Endometrial microvascular endothelial cells (primary cell): ENCODE measurements at regions not wholly inside any gene's neighbourhood (a gene's known extent, or its start where the extent isn't known, plus 50 kb on each side); places are given as distances from the start of the nearest gene placed in this dataset.

Experiments
- in situ Hi-C: cut with HindIII; loops from 2 replicates; pipeline ENCODE4 v1.10.0; 2017; ENCODE audit warnings: low sequenced_read_pairs, low pct_unique_long_range_greater_than_20kb; ENCODE audit errors: inconsistent ontology term

- in situ Hi-C loops = no loop called here
These were observed 156.7 kb upstream of the BET1 start for GRCh38 chr7:94160719-94161435.

GRCh38 chr7:94161476-94161875, 157.3 kb upstream of the BET1 start:
- in situ Hi-C loops = no loop called here

- in situ Hi-C loops = no loop called here
These were observed 165.5 kb upstream of the BET1 start for GRCh38 chr7:94169682-94170081.

- in situ Hi-C loops = no loop called here
These were observed 166.7 kb upstream of the BET1 start for GRCh38 chr7:94170836-94171235.

GRCh38 chr7:94173436-94173835, 169.3 kb upstream of the BET1 start:
- in situ Hi-C loops = no loop called here

- in situ Hi-C loops = no loop called here
These were observed 170.2 kb upstream of the BET1 start for GRCh38 chr7:94174375-94174774.

GRCh38 chr7:94174956-94175355, 170.8 kb upstream of the BET1 start:
- in situ Hi-C loops = loop anchor here (25.0 kb wide), 1 partner anchor 263 kb away; the partner anchor contains the start of genes GNG11 and GNGT1

- in situ Hi-C loops = loop anchor here (25.0 kb wide), 1 partner anchor 264 kb away; the partner anchor contains the start of genes GNG11 and GNGT1
These were observed 172.6 kb upstream of the BET1 start for GRCh38 chr7:94176694-94177200.

- in situ Hi-C loops = loop anchor here (25.0 kb wide), 1 partner anchor 265 kb away; the partner anchor contains the start of genes GNG11 and GNGT1
These were observed 173.3 kb upstream of the BET1 start for GRCh38 chr7:94177441-94177840.

- in situ Hi-C loops = loop anchor here (25.0 kb wide), 1 partner anchor 266 kb away; the partner anchor contains the start of genes GNG11 and GNGT1
These were observed 174.1 kb upstream of the BET1 start for GRCh38 chr7:94178230-94178629.

GRCh38 chr7:94179466-94179865, 175.3 kb upstream of the BET1 start:
- in situ Hi-C loops = loop anchor here (25.0 kb wide), 1 partner anchor 267 kb away; the partner anchor contains the start of genes GNG11 and GNGT1

- in situ Hi-C loops = loop anchor here (25.0 kb wide), 1 partner anchor 270 kb away; the partner anchor contains the start of genes GNG11 and GNGT1
These were observed 177.9 kb upstream of the BET1 start for GRCh38 chr7:94182066-94182465.

GRCh38 chr7:94182721-94183120, 178.6 kb upstream of the BET1 start:
- in situ Hi-C loops = loop anchor here (25.0 kb wide), 1 partner anchor 270 kb away; the partner anchor contains the start of genes GNG11 and GNGT1

GRCh38 chr7:94183289-94183749, 179.2 kb upstream of the BET1 start:
- in situ Hi-C loops = loop anchor here (25.0 kb wide), 1 partner anchor 271 kb away; the partner anchor contains the start of genes GNG11 and GNGT1

GRCh38 chr7:94183891-94184290, 179.7 kb upstream of the BET1 start:
- in situ Hi-C loops = loop anchor here (25.0 kb wide), 1 partner anchor 272 kb away; the partner anchor contains the start of genes GNG11 and GNGT1

GRCh38 chr7:94188350-94188749, 184.2 kb upstream of the BET1 start:
- in situ Hi-C loops = loop anchor here (25.0 kb wide), 1 partner anchor 276 kb away; the partner anchor contains the start of genes GNG11 and GNGT1

GRCh38 chr7:94190599-94191061, 186.5 kb upstream of the BET1 start:
- in situ Hi-C loops = loop anchor here (25.0 kb wide), 1 partner anchor 278 kb away; the partner anchor contains the start of genes GNG11 and GNGT1

- in situ Hi-C loops = loop anchor here (25.0 kb wide), 1 partner anchor 282 kb away; the partner anchor contains the start of genes GNG11 and GNGT1
These were observed 190.3 kb upstream of the BET1 start for GRCh38 chr7:94194426-94194825.

- in situ Hi-C loops = loop anchor here (25.0 kb wide), 1 partner anchor 283 kb away; the partner anchor contains the start of genes GNG11 and GNGT1
These were observed 191.0 kb upstream of the BET1 start for GRCh38 chr7:94195201-94195600.
